Stimulated activated CD8-positive, alpha-beta memory T cell treated with anti-CD3 and anti-CD28 coated beads, Interleukin-15, amount 100 ng/mL, for 48 hours (primary cell): ENCODE measurements at regions not wholly inside any gene's neighbourhood (a gene's known extent, or its start where the extent isn't known, plus 50 kb on each side); places are given as distances from the start of the nearest gene placed in this dataset.
"Not testable (repeated sequence)": the region's sequence is repeated elsewhere in the genome, so short reads cannot be mapped to it uniquely, and the experiment has no call there.

Source experiments
- DNase-seq, 2 donors: peaks; one replicate each; pipeline ENCODE4 v3.0.0-alpha.2; 2020; ENCODE audit warnings: low read depth in 2 of 2

- DNase-seq, result no peak
Observed at GRCh38 chr4:19615086-19615689, 636.5 kb upstream of the SLIT2 start.

DNA sequence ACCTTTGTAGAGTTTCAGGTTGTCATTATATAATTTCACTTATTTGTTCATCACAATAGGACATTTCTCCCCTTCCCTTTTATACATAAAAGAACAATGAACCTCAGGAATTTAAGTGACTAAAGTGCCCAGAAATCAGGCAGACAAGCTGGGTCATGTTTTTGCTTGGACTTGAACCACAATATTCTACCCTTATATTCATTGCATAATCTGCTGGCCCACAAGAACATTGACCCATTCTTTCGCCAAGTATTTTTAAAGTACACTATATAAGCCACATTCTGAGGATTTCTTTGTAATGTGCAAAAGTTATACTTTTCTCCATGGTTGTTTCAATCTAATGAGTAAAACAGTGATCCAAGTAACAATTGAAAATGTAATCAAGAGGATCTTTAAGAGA lies 637.5 kb upstream of the SLIT2 start:
- DNase-seq, result no peak

DNA sequence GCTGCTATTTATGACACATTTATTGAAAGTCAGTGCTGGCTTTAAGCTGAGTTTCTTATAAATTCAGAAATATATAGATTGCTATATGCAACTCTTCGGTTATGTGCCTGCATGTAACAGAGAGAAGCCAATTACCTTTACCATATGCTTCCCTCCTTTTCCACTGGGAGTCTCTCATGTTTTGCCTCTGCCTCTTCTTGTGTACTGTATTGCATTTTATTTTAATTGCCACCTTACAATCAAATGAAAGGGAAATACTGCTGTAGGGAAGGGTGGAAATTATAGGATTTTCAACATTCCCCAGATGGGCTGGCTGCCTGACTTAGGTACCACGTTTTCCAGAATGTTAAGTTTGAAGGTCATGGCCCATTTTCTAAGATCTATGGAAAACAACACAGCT lies 655.4 kb upstream of the SLIT2 start:
- DNase-seq, result no peak

- DNase-seq, result no peak
Observed at GRCh38 chr4:19592391-19592790, 659.3 kb upstream of the SLIT2 start.

GRCh38 chr4:19583827-19584569 lies 667.7 kb upstream of the SLIT2 start:
- no peak for DNase-seq

GRCh38 chr4:19580095-19580494 lies 671.6 kb upstream of the SLIT2 start:
- no peak for DNase-seq

GRCh38 chr4:19579608-19580007 lies 672.1 kb upstream of the SLIT2 start:
- no peak for DNase-seq

- no peak for DNase-seq
Observed at GRCh38 chr4:19577097-19577496, 674.6 kb upstream of the SLIT2 start.

DNA sequence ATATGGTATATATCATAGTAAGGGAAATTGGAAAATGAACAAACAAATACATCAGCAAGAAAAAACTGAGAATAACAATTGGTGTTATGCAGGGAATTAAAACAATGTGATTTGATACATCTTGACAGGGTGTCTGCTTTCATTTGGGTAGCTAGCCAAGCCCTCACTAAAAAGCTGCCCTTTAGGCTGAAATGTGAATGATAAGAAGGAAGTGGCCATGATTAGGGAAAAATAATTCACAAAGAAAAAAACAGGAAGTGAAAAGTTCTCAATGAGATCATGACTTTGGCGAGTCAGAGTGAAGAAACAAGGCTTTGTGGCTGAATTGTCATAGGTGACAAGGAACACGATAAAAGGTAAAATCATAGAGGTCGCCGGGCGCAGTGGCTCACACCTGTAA lies 675.8 kb upstream of the SLIT2 start:
- DNase-seq, result no peak

DNA sequence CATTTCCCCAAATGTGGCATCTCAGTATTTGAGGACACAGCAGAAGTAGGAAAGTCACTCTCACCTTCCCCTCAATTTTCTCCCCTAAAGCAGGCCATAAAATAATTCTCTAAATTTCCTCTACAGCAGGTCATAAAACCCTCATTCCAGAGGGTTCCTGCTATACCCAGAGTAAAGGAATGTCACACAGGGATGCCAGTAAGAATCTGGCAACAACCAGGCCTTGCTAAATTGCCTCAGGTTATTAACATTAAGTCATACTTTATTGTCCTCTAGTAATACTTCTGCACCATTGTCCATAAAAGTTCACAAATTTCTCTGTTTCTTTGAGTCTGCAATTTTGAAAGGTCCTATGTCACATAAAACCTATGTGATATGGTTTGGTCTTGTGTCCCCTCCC lies 685.7 kb upstream of the SLIT2 start:
- DNase-seq, result no peak

GRCh38 chr4:19562456-19562855 lies 689.2 kb upstream of the SLIT2 start:
- no peak for DNase-seq

DNA sequence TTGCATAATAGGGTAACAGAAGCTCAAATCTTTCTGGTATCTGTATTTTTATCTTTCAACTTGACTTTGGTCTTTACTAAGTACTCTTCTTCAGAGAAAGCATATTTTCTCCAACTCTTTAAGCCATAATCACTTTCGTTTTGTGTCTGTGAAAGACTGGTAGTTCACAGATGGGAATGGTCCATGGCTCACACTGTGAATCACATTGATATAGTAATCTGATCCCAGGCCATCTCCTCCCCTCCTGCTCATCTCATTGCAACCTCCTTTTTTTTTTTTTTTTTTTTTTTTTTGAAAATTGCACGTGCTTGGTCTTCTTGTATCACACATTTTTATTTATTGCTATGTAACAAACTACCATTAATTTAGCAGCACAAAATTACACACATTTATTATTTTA lies 694.5 kb upstream of the SLIT2 start:
- no peak for DNase-seq

DNA sequence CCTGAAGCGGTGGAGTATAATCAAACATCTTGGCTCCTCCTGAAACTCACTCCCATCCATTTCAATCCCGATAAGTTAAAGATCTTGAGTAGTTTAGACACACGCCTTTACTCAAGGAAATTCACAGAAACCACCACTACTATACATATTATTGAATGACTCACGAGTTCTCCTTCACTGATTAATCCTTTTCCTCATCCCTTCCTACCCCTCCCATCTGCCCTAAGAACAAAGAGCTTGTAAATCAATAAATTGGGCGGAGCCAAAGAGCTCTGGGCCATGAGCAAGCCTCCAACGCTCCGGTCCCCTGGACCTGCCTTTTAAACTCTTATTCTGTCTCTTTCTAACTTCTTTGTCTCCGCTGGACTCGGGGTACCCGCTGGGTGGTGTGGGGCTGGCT lies 695.4 kb upstream of the SLIT2 start:
- DNase-seq, result not testable (repeated sequence)

DNA sequence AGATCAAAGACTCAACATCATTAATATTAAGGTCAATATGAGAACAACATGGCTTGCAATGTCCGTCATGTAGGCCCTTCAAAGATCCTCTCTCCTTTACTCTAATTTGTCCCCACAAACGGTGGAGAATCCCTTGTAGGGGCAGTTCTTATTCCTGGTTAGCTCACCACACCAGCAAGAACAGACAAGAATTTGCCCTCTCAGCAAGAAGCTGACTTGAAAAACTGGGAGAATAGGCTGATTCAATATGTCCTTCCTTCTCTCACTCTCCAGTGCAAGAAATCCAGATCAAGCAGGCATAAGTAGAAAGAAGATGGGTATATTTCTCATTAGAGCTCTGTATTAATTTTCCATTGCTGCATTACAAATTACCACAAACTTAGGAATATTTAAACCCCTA lies 704.2 kb upstream of the SLIT2 start:
- DNase-seq, result no peak

DNA sequence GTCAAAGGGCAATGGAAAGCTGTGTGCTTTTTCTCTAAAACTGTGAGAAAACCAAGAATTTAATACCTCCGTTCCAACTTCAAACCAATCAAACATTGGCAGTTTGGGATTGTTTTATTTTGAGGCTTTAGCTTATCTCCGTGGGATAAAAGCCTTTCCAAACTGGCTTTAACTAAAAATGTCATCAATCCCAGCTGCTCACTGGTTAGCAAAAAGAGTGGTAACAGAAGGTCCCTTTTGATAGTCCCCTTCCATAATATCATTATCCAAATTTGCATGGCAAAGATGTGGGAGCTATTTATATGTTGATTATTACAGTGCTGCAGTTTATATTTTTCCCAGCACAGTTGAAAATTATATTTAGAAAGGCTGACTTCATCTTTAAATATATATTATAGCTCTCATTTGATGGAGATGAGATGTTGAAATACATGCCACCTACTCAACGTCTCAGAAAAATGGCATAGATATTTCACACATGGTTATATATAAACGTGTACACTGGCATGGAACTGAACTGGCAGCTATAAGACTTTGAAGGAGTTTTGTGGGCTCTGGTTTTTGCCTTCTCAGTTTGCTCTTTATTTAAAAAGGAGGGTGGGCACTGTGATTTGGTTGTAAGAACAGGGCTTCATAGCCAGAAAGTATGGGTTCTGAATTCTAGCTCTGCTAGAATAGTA lies 707.1 kb upstream of the SLIT2 start:
- no peak for DNase-seq

GRCh38 chr4:19540859-19541540 lies 710.7 kb upstream of the SLIT2 start:
- no peak for DNase-seq

DNA sequence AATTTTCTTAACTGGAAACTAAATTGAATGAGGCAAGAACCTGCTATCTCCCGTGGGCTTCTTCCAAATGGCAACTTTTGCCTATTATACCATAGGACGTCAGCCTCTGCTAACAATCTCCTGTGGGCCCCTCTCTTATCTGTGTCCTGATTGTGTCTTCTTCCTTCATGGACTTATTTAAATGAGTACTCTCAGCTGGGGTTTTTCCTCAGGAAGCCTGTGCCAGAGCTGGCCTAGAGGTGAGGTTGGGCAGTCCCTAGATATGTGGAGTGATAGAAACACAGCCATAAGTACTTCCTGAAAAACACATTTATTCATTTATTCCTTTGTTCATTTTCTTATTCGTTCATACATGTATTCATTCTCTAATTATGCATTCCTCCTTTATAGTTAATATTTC lies 712.5 kb upstream of the SLIT2 start:
- DNase-seq, result no peak

GRCh38 chr4:19534159-19534558 lies 717.5 kb upstream of the SLIT2 start:
- no peak for DNase-seq

- no peak for DNase-seq
Observed at GRCh38 chr4:19531906-19532848, 719.5 kb upstream of the SLIT2 start.

DNA sequence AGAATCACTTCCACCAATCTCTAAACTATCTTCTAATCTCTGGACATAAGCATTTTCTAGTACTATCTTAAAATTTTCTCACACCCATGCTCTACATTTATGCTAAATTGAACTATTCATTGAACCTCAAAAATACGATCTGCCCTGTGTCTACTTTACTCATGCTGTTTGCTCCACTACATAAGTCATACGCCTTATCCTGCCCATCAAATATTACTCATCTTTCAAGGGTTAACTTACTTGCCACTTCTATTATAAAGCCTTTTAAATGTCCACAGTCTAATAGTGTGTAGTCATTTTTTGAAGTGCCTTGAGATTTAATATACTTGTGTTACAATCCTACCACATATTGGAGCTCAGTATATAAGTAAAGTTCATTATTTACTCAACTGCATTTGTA lies 727.7 kb upstream of the SLIT2 start:
- DNase-seq, result no peak

- no peak for DNase-seq
Observed at GRCh38 chr4:19522966-19523365, 728.7 kb upstream of the SLIT2 start.
